Sigmoid colon (tissue), 4 donors: ENCODE measurements at regions not wholly inside any gene's neighbourhood (a gene's known extent, or its start where the extent isn't known, plus 50 kb on each side); places are given as distances from the start of the nearest gene placed in this dataset.

Source experiments
- CTCF ChIP-seq, 4 experiments: fragments of 450-650 bp in 3 of 4; fragments of 200-600 bp in 1 of 4; IDR thresholded peaks; one replicate each; pipeline ENCODE4 v1.5.1; 2016 to 2019; ENCODE audit warnings: antibody characterized with exemption in 4 of 4, mild to moderate bottlenecking in 3 of 4, moderate library complexity in 2 of 4
- EP300 ChIP-seq, 4 donors: sonication (generic); formaldehyde crosslinking; IDR thresholded peaks; one replicate each; pipeline ENCODE4 v1.6.1; 2017; ENCODE audit warnings: antibody characterized with exemption in 4 of 4
- POLR2A ChIP-seq, 2 donors: fragments of 450-650 bp; IDR thresholded peaks; one replicate each; pipeline ENCODE4 v1.6.1; 2016; ENCODE audit warnings: antibody characterized with exemption in 2 of 2, mild to moderate bottlenecking in 2 of 2, moderate library complexity in 2 of 2
- POLR2AphosphoS5 ChIP-seq, 4 donors: sonication (generic); formaldehyde crosslinking; IDR thresholded peaks; one replicate each; pipeline ENCODE4 v1.6.1; 2017; ENCODE audit warnings: antibody characterized with exemption in 4 of 4

GRCh38 chr10:52434734-52435133 is 120.7 kb downstream of the DKK1 start:
- TF ChIP-seq CTCF (IDR thresholded peaks at IDR 0.05) (no peak), POLR2A (IDR thresholded peaks at IDR 0.05) (no peak), POLR2AphosphoS5 (IDR thresholded peaks at IDR 0.05) (no peak), EP300 (IDR thresholded peaks at IDR 0.05) (no peak)
